Adrenal gland (tissue), 5 donors: ENCODE measurements at regions not wholly inside any gene's neighbourhood (a gene's known extent, or its start where the extent isn't known, plus 50 kb on each side); places are given as distances from the start of the nearest gene placed in this dataset.

Source experiments
- CTCF ChIP-seq, 6 experiments: fragments of 450-650 bp in 4 of 6; fragments of 200-600 bp in 2 of 6; sonication (generic) in 1 of 6; IDR thresholded peaks; 1 replicate in 5 of 6; 2 replicates in 1 of 6; pipeline versions ENCODE4 v1.5.1 to v1.8.0; 2016 to 2021; ENCODE audit warnings: antibody characterized with exemption in 6 of 6, mild to moderate bottlenecking in 2 of 6, moderate library complexity in 1 of 6
- POLR2A ChIP-seq, 2 donors: fragments of 450-650 bp; IDR thresholded peaks; one replicate each; pipeline ENCODE4 v1.6.1; 2017; ENCODE audit warnings: antibody characterized with exemption in 2 of 2, mild to moderate bottlenecking in 2 of 2, moderate library complexity in 1 of 2
- donor health status: DM: no; HTN: no; CAD: no.

- TF ChIP-seq POLR2A (IDR thresholded peaks at IDR 0.05) (no peak), CTCF (IDR thresholded peaks at IDR 0.05) (no peak)
These were observed 163.2 kb upstream of the S1PR3 start for GRCh38 chr9:88828018-88828417.
